Middle frontal gyrus (tissue), 1 donor: ENCODE measurements at regions not wholly inside any gene's neighbourhood (a gene's known extent, or its start where the extent isn't known, plus 50 kb on each side); places are given as distances from the start of the nearest gene placed in this dataset.
"Not testable (repeated sequence)": the region's sequence is repeated elsewhere in the genome, so short reads cannot be mapped to it uniquely, and the experiment has no call there.

Experiments
- DNase-seq: peaks from one replicate; pipeline ENCODE4 v3.0.0-alpha.2; 2015; ENCODE audit warnings: low spot score; ENCODE audit errors: extremely low spot score

GRCh38 chr4:178941975-178942374 lies 1499.7 kb upstream of the AGA start:
- no peak for DNase-seq

DNA sequence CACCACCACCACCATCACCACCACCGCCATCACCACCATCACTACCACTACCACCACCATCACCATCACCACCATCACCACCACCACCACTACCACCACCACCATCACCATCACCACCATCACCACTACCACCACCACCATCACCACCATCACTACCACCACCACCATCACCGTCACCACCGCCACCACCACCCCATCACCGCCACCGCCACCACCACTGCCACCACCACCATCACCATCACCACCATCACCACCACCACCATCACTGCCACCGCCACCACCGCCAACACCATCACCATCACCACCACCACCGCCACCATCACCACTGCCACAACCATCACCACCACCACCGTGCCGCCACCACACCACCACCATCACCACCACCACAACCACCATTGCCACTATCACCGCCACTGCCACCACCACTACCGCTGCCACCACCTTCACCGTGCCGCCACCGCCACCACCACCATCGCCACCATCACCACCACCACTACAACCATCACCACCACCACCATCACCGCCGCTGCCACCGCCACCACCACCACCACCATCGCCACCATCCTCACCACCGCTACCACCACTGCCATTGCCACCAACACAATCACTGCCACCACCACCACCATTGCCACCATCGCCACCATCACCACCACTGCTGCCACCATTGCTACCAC lies 1511.3 kb upstream of the AGA start:
- no peak for DNase-seq

DNA sequence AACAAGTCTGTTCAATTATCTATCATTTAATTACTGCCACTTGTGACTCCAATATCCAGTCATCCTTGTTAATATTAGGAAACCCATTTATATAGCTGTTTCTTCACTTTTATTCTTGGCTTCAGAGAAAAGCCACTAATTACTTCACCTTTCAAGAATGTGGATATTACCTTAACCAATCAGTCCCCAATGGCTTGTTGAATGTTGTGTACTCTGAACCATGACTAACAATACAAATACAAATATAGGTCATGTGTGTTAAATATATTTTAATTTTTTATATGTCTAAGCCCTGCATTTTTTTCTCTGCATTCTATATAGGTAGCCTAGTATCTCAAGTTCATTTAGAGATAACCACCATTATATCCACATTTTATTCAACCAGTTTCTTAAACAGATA lies 1513.4 kb upstream of the AGA start:
- DNase-seq: no peak

GRCh38 chr4:178958725-178959440 lies 1516.6 kb upstream of the AGA start:
- DNase-seq: no peak

- no peak for DNase-seq
Measured at GRCh38 chr4:178963446-178964045, 1521.3 kb upstream of the AGA start.

GRCh38 chr4:178966644-178967043 lies 1524.4 kb upstream of the AGA start:
- DNase-seq: no peak

GRCh38 chr4:178970433-178971140 lies 1528.3 kb upstream of the AGA start:
- DNase-seq: no peak

DNA sequence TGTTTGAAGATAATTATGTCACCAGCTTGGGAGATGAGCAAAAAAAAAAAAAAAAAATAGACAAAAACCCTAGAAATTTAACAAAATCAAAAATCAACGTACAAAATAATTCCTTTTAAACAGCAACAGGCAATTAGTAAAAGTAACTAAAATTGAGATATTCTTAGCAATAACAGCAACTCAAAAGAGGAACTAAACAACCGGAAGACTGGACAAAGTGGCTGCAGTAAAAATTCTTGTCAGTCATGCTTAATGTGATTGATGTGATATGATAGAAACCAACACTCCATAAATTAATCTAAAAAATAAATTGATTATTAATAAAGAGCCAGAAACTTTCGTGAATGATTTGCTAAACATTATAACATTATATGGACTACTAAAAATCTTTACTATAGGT lies 1534.6 kb upstream of the AGA start:
- DNase-seq: no peak

DNA sequence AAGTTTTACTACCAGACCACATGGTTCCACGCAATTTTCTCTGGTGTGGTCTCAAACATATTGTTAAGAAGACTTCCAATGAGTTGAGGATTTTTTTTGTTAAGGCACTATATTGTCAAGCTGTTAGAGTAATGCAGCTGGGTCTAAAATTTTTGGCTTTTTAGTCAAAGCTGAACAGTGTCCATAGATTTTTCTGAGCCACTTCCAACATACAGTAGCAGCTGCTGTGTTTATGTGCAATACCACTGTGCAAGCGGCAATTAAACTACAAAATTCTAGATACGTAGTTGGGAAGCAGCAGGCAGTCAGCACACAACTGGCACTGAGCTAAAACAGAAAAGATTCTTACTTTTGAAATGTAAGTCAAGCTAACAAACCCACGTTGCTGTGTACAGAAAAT lies 1551.1 kb upstream of the AGA start:
- no peak for DNase-seq

- DNase-seq: no peak
Measured at GRCh38 chr4:179001918-179002317, 1559.7 kb upstream of the AGA start.

DNA sequence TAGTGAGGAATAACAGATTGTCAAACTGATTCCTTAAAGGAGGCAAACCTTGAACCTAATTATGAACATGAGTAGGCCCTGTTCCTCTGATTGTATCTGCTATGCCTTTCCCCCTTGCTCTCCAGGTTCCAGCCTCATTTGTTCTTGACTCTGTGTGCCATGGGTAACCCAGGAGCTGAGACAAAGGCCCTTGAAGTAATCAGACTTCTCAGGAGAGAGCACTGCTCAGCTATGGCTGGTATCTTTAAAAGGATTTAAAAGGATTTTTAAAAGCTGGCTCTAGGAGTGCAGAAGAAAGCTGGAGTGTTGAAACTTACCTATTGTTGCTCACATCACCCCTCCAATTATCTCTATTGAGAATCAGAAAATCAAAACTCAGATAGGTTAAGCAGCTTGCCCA lies 1565.5 kb upstream of the AGA start:
- DNase-seq: no peak

DNA sequence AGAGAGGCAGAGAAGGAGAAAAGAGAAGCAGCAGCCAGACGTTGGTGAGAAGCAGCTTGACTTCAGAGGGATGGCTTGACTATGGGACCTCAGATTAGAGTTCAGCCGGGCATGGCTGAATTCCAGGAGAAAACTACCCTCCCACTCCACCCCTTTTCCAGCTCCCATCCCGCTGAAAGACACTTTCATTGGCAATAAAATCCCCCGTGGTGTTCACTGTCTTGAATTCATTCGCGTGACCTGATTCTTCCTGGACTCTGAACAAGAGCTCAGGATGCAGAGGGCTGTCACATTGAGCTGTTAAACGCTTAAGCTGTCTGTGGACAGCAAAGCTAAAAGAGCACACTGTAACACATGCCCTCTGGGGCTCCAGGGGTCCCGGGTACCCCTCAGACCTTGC lies 1575.3 kb upstream of the AGA start:
- no peak for DNase-seq

DNA sequence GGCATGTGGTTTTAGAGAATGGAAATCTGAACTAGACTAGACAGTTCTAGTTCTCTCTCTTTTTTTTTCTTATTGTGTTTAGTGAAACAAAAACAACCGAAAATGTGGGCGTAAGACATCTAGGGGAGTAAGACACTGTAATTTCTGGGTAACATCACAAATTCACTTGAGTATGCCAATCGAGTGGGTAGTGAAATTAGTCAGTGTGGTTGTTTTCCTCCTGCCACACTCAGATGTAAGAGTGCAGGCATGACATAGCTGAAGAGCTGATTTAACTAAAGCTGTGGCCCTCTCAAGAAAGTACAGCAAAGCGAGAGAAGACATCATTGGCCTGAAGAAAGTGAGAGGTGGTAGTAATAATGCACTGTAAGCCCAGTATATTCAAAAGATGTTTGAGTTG lies 1585.3 kb upstream of the AGA start:
- no peak for DNase-seq

- no peak for DNase-seq
Measured at GRCh38 chr4:179028321-179028720, 1586.1 kb upstream of the AGA start.

DNA sequence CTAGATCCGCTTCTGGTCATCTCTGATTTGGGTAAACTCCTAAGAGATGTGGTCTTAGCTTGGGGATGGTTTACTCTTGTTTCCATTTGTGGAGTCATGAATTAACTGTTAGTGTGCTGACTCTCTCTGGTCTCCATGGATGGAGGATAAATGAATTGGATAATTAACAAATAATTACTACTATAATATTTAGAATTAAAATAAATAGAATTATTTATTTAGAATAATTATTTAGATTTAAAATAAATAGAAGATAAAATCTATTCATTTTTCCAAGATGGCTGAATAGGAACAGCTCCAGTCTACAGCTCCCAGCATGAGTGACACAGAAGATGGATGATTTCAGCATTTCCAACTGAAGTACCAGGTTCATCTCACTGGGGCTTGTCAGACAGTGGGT lies 1587.4 kb upstream of the AGA start:
- no peak for DNase-seq

DNA sequence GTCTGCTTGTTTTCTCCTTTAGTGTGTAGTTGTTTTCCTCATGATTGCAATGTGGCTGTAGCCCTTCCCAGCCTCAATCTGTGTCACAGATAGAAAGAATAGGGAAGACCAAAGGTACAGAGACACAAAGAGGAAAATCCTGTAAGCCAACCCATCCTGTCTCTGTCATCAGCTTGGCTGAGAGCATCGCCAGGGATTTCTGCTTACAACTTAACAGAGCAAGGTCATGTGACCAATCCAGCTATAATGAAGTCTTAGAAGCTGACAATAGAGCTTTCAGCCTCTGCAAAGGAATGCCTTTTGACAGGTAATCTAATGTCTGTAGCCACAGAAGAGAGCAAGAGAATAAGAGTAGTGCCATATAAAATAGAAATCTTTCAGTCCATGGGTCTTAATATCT lies 1598.0 kb upstream of the AGA start:
- no peak for DNase-seq

GRCh38 chr4:179048839-179049453 lies 1606.7 kb upstream of the AGA start:
- DNase-seq: no peak

DNA sequence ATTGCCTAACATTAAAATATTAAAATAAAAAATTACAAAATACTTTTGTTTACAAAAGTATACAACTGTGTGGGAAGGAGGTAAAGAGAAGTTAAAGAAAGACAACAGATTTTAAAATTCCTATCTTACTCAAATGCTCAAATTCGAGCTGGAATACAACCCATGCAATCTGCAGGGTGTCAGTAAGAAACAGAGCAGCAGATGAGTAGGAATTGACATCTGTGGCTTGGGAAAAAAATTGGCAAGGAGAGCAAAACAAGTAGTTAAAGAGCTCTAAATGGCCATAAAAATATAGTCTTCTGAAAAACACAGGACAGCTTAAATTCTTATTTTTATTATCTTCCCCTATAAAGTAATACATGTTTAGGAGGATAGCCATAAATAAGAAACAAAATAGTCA lies 1609.0 kb upstream of the AGA start:
- DNase-seq: no peak

GRCh38 chr4:179059396-179059795 lies 1617.2 kb upstream of the AGA start:
- DNase-seq: no peak

- not testable (repeated sequence) for DNase-seq
Measured at GRCh38 chr4:179066254-179066653, 1624.0 kb upstream of the AGA start.

DNA sequence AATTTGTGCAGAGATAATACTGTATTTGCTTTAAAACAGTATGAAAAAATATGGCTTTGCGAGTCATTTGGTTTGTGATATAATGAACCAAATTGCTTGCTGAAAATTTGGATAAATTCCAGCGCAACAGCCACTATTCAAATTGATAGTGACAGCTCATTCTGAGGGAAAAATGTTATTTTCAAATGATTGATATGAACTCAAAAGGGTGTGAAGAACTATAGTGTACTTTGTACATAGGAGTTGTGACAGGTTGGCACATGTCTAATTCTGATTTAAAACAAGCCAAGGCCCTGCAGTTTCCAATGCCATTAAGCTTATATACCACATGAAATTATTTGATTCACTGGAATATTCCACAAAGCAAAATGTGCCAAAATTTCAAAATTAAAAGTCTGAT lies 1628.9 kb upstream of the AGA start:
- DNase-seq: no peak

GRCh38 chr4:179076865-179077264 lies 1634.6 kb upstream of the AGA start:
- no peak for DNase-seq
